ENCODE measurements at regions not wholly inside any gene's neighbourhood (a gene's known extent, or its start where the extent isn't known, plus 50 kb on each side); places are given as distances from the start of the nearest gene placed in this dataset.
"Not testable (repeated sequence)": the region's sequence is repeated elsewhere in the genome, so short reads cannot be mapped to it uniquely, and the experiment has no call there.

DNA sequence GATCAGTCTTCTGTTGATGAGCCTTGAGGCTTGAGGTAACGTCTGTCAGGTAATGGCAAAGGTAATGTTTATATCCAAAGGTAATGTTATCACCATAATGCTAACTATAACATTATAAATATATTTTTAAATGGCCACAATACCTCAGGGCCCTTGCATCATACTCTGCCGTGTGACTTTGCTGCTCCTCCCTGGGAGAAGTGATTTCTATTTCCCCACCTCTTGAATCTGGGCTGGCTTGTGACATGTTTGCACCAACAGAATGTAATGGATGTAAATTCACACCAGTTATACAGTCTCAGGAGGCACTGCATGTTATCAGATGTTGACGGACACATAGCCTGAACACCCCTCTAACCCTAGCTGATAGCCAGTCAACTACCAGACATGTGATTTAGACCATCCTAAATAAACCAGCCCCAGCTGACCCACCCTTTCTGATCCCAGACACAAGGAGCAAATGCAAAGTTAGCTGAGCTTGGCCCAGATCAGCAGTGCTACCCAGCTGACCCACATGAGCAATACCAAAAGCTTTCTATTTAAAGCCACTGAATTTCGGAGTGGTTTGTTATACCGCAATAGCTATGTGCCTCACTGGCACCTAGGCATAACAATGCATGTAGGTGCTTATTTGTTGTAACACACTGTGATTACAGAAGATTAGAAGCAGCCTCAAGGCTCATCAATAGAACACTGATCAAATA is 93.8 kb upstream of the SIRPA start:
- 67 to 86% (median 76%) methylated on average over 5 of the region's 5 CpGs for WGBS, 5 donors
- peaks cover 0 to 58% (median 2%) of the 10 kb centered on the region in 7 donors for H3K27me3 ChIP-seq (replicated peaks in 1 of 7)
- peaks cover 7 to 59% (median 40%) of the 10 kb centered on the region in 6 donors for H3K4me1 ChIP-seq
- no peaks in the 10 kb centered on the region for H3K9me3 ChIP-seq
- no peaks in the 10 kb centered on the region for H3K36me3 ChIP-seq
- peak overlapping the region in 4 of 8 donors; percentile 8 to 98 (median 96) for H3K27ac ChIP-seq
- peak overlapping the region in 1 of 8 donors; percentile 82 for H3K4me3 ChIP-seq
- intact Hi-C loops (cut with DNase I; ENCODE audit: low total_unique reads): no loop called here
- no peak for DNase-seq
- TF ChIP-seq POLR2AphosphoS5 (IDR thresholded peaks at IDR 0.05) (no peak), POLR2A (IDR thresholded peaks at IDR 0.05) (no peak)
- TF ChIP-seq, protein P1, sequence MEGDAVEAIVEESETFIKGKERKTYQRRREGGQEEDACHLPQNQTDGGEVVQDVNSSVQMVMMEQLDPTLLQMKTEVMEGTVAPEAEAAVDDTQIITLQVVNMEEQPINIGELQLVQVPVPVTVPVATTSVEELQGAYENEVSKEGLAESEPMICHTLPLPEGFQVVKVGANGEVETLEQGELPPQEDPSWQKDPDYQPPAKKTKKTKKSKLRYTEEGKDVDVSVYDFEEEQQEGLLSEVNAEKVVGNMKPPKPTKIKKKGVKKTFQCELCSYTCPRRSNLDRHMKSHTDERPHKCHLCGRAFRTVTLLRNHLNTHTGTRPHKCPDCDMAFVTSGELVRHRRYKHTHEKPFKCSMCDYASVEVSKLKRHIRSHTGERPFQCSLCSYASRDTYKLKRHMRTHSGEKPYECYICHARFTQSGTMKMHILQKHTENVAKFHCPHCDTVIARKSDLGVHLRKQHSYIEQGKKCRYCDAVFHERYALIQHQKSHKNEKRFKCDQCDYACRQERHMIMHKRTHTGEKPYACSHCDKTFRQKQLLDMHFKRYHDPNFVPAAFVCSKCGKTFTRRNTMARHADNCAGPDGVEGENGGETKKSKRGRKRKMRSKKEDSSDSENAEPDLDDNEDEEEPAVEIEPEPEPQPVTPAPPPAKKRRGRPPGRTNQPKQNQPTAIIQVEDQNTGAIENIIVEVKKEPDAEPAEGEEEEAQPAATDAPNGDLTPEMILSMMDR (IDR thresholded peaks at IDR 0.05 in 8 of 11, conservative IDR thresholded peaks at IDR 0.05 in 3 of 11): no peak

DNA sequence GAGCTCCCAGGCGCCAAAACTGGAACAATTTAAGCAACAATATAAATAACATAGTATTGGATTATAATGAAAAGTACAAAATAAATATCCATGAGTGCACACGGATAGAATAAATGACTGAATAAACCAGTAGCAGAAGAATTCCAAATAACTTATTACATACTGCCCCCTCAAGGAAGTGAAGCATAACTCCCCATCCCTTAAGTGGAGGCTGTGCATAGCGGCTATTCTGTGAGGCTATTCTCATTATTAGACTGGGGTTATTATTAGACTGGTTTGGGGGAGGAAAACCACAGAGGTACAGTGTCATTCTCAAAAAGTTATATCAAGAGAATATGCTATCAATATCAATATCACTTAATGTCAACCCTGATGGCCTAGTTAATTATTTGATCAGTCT is 94.4 kb upstream of the SIRPA start:
- Histone ChIP-seq H3K4me3 (no peak overlapping the region), H3K27me3 (replicated peaks in 1 of 7) (peaks cover 0 to 58% (median 2%) of the 10 kb centered on the region in 7 donors), H3K4me1 (peaks cover 7 to 59% (median 40%) of the 10 kb centered on the region in 6 donors), H3K27ac (no peak overlapping the region), H3K9me3 (no peaks in the 10 kb centered on the region), H3K36me3 (no peaks in the 10 kb centered on the region)
- no peak for DNase-seq
- TF ChIP-seq, protein P1 (IDR thresholded peaks at IDR 0.05 in 8 of 11, conservative IDR thresholded peaks at IDR 0.05 in 3 of 11): peak in 7 of 11 experiments; percentile 27 to 52 (median 45)
- TF ChIP-seq POLR2AphosphoS5 (IDR thresholded peaks at IDR 0.05) (no peak), POLR2A (IDR thresholded peaks at IDR 0.05) (no peak)
- intact Hi-C loops (cut with DNase I; ENCODE audit: low total_unique reads): no loop called here
- WGBS, 5 donors: 23 to 33% (median 27%) methylated on average over 3 of the region's 3 CpGs

DNA sequence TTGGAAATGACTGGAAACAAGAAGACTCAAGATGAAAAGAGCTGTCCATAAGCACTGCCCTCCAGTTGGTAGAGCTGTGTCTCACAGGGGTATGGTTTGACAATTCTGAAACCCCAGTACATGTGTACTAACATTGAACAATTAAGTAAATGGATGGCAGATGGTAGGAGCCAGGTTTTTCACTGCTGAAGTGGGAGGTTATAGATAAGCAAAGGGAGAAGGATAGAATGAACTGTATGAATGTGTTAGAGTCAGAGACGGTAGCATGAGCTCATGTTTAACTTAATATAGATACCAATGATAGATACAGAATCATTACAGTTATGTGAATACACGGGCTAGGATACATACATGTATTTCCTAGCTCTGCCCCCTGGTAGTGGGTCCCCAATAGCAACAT is 95.0 kb upstream of the SIRPA start:
- 62 to 87% (median 84%) methylated on average over 2 of the region's 2 CpGs for WGBS, 5 donors
- intact Hi-C loops (cut with DNase I; ENCODE audit: low total_unique reads): no loop called here
- Histone ChIP-seq H3K27me3 (replicated peaks in 1 of 7) (peaks cover 0 to 57% (median 2%) of the 10 kb centered on the region in 7 donors), H3K4me1 (peaks cover 7 to 56% (median 40%) of the 10 kb centered on the region in 6 donors), H3K27ac (no peak overlapping the region), H3K9me3 (no peaks in the 10 kb centered on the region), H3K36me3 (no peaks in the 10 kb centered on the region), H3K4me3 (no peak overlapping the region)
- TF ChIP-seq POLR2A (IDR thresholded peaks at IDR 0.05): no peak
- TF ChIP-seq, protein P1 (IDR thresholded peaks at IDR 0.05 in 8 of 11, conservative IDR thresholded peaks at IDR 0.05 in 3 of 11): no peak
- no peak for TF ChIP-seq POLR2AphosphoS5 (IDR thresholded peaks at IDR 0.05)
- DNase-seq: no peak

DNA sequence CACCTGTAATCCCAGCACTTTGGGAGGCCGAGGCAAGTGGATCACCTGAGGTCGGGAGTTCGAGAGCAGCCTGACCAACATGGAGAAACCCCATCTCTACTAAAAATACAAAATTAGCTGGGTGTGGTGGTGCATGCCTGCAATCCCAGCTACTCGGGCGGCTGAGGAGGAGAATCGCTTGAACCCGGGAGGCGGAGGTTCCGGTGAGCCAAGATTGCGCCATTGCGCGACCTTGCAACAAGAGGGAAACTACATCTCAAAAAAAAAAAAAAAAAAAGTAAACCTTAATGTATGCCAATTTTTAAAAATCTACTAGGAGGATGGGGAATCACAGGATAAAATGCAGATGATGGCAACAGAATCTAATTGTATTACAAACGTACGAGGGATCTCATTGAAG is 95.5 kb upstream of the SIRPA start:
- WGBS, 5 donors: 67 to 88% (median 75%) methylated on average over 14 of the region's 14 CpGs
- H3K9me3 ChIP-seq; H3K36me3 ChIP-seq; H3K27ac ChIP-seq; DNase-seq; intact Hi-C loops (cut with DNase I; ENCODE audit: low total_unique reads); H3K4me3 ChIP-seq: not testable (repeated sequence)
- Histone ChIP-seq H3K4me1 (peaks cover 7 to 52% (median 40%) of the 10 kb centered on the region in 6 donors), H3K27me3 (replicated peaks in 1 of 7) (peaks cover 0 to 53% (median 2%) of the 10 kb centered on the region in 7 donors)
